ENCODE measurements at regions not wholly inside any gene's neighbourhood (a gene's known extent, or its start where the extent isn't known, plus 50 kb on each side); places are given as distances from the start of the nearest gene placed in this dataset.

GRCh38 chr5:104821606-104822005 is 1259.0 kb upstream of the NUDT12 start:
- ChIA-PET POLR2A (no interaction called here), CTCF (no interaction called here)
- DNase-seq (ENCODE audit: low read depth, low spot score) = no peak
- H3K4me3 ChIP-seq (ENCODE audit: low read depth, low read length) = no peak overlapping the region
- TF ChIP-seq CTCF (IDR thresholded peaks at IDR 0.05; ENCODE audit: insufficient read depth, low read length, missing control alignments) = no peak

GRCh38 chr5:104817127-104817526 is 1254.5 kb upstream of the NUDT12 start:
- CTCF ChIA-PET = no interaction called here
- no peak for DNase-seq (ENCODE audit: low read depth, low spot score)
- H3K4me3 ChIP-seq (ENCODE audit: low read depth, low read length) = no peak overlapping the region
- TF ChIP-seq CTCF (IDR thresholded peaks at IDR 0.05; ENCODE audit: insufficient read depth, low read length, missing control alignments) = no peak
- POLR2A ChIA-PET = no interaction called here

GRCh38 chr5:104815212-104815611 is 1252.6 kb upstream of the NUDT12 start:
- POLR2A ChIA-PET = no interaction called here
- CTCF ChIA-PET = no interaction called here
- TF ChIP-seq CTCF (IDR thresholded peaks at IDR 0.05; ENCODE audit: insufficient read depth, low read length, missing control alignments) = no peak
- DNase-seq (ENCODE audit: low read depth, low spot score) = no peak
- no peak overlapping the region for H3K4me3 ChIP-seq (ENCODE audit: low read depth, low read length)

- DNase-seq (ENCODE audit: low read depth, low spot score) = no peak
- ChIA-PET CTCF (no interaction called here), POLR2A (no interaction called here)
- no peak overlapping the region for H3K4me3 ChIP-seq (ENCODE audit: low read depth, low read length)
- TF ChIP-seq CTCF (IDR thresholded peaks at IDR 0.05; ENCODE audit: insufficient read depth, low read length, missing control alignments) = no peak
Measured at GRCh38 chr5:104800440-104801048, 1238.0 kb upstream of the NUDT12 start.

GRCh38 chr5:104793755-104794080 is 1231.1 kb upstream of the NUDT12 start:
- CTCF ChIA-PET = no interaction called here
- POLR2A ChIA-PET = no interaction called here
- DNase-seq (ENCODE audit: low read depth, low spot score) = no peak
- H3K4me3 ChIP-seq (ENCODE audit: low read depth, low read length) = no peak overlapping the region
- TF ChIP-seq CTCF (IDR thresholded peaks at IDR 0.05; ENCODE audit: insufficient read depth, low read length, missing control alignments) = no peak

- DNase-seq (ENCODE audit: low read depth, low spot score) = no peak
- H3K4me3 ChIP-seq (ENCODE audit: low read depth, low read length) = no peak overlapping the region
- no peak for TF ChIP-seq CTCF (IDR thresholded peaks at IDR 0.05; ENCODE audit: insufficient read depth, low read length, missing control alignments)
- ChIA-PET CTCF (no interaction called here), POLR2A (no interaction called here)
Measured at GRCh38 chr5:104793031-104793754, 1230.6 kb upstream of the NUDT12 start.
